SK-N-SH (cell line): ENCODE measurements at regions not wholly inside any gene's neighbourhood (a gene's known extent, or its start where the extent isn't known, plus 50 kb on each side); places are given as distances from the start of the nearest gene placed in this dataset.

Source experiments
- CTCF ChIA-PET: fragments of 300-600, 350-600 bp; formaldehyde crosslinking; extraction: SDS; loops from one replicate; lab custom pipeline; 2021; lab: Yijun Ruan, JAX
- POLR2A ChIA-PET: fragments of 350-600 bp; sonication (Branson Sonifier 250); formaldehyde crosslinking; extraction: SDS; loops from one replicate; lab custom pipeline; 2020; ENCODE audit warnings: antibody characterized with exemption, inconsistent platforms; lab: Yijun Ruan, JAX
- DNase-seq: peaks from one replicate; pipeline ENCODE4 v3.0.0; 2012
- H2AFZ ChIP-seq: fragments of 200-600 bp; sonication (generic); 2 replicates; pipeline ENCODE4 v1.8.1; 2016; ENCODE audit warnings: antibody characterized with exemption, mild to moderate bottlenecking, low read depth
- H3F3A ChIP-seq: fragments of 200-600 bp; sonication (generic); replicated peaks from 2 replicates; pipeline ENCODE3; 2016; ENCODE audit warnings: antibody characterized with exemption, mild to moderate bottlenecking; ENCODE audit not compliant: insufficient read depth
- H3K27ac ChIP-seq, 2 experiments: fragments of 200-500 bp in 1 of 2; fragments of 200-600 bp in 1 of 2; sonication (Bioruptor generic) in 1 of 2; sonication (generic), shearing (Covaris generic) in 1 of 2; 2 replicates each; pipeline versions ENCODE4 v1.5.1 to v1.6.1; 2014 to 2016; ENCODE audit warnings: low read depth in 2 of 2, inconsistent platforms in 1 of 2, low read length in 1 of 2, mild to moderate bottlenecking in 1 of 2, mixed read lengths in 1 of 2
- H3K27me3 ChIP-seq: fragments of 200-600 bp; sonication (generic), shearing (Covaris generic); 2 replicates; pipeline ENCODE4 v1.6.1; 2016; ENCODE audit warnings: mixed run types; ENCODE audit not compliant: insufficient read depth
- H3K36me3 ChIP-seq, 2 experiments: fragments of 200-500 bp in 1 of 2; fragments of 200-600 bp in 1 of 2; sonication (Bioruptor generic) in 1 of 2; sonication (generic) in 1 of 2; replicated peaks in 1 of 2; 2 replicates each; pipeline versions ENCODE3 to v1.5.1; 2014 to 2016; ENCODE audit warnings: low read length in 1 of 2, mild to moderate bottlenecking in 1 of 2; ENCODE audit not compliant: insufficient read depth in 2 of 2, control insufficient read depth in 1 of 2
- H3K4me1 ChIP-seq, 2 experiments: fragments of 200-500 bp in 1 of 2; fragments of 200-600 bp in 1 of 2; sonication (Bioruptor generic) in 1 of 2; sonication (generic), shearing (Covaris generic) in 1 of 2; 2 replicates each; pipeline versions ENCODE4 v1.5.1 to v1.6.1; 2014 to 2016; ENCODE audit warnings: low read depth in 1 of 2, low read length in 1 of 2, mixed run types in 1 of 2; ENCODE audit not compliant: insufficient read depth in 2 of 2, control insufficient read depth in 1 of 2
- H3K4me2 ChIP-seq: fragments of 200-600 bp; sonication (generic), shearing (Covaris generic); 2 replicates; pipeline ENCODE4 v1.6.1; 2017; ENCODE audit warnings: mixed run types
- H3K4me3 ChIP-seq, 2 experiments: fragments of 200-500 bp in 1 of 2; fragments of 200-600 bp in 1 of 2; sonication (Bioruptor generic) in 1 of 2; sonication (generic), shearing (Covaris generic) in 1 of 2; 2 replicates each; pipeline versions ENCODE4 v1.5.1 to v1.8.1; 2014 to 2016; ENCODE audit warnings: low read depth in 2 of 2, inconsistent platforms in 1 of 2, low read length in 1 of 2, mild to moderate bottlenecking in 1 of 2, mixed read lengths in 1 of 2, moderate library complexity in 1 of 2
- H3K79me2 ChIP-seq: fragments of 200-600 bp; sonication (generic); 2 replicates; pipeline ENCODE4 v1.8.1; 2017; ENCODE audit warnings: mild to moderate bottlenecking; ENCODE audit not compliant: insufficient read depth
- H3K9ac ChIP-seq: fragments of 200-600 bp; sonication (generic); 2 replicates; pipeline ENCODE4 v1.6.1; 2017; ENCODE audit warnings: mixed run types
- H3K9me2 ChIP-seq: fragments of 200-600 bp; sonication (generic); 2 replicates; pipeline ENCODE4 v1.6.1; 2017; ENCODE audit warnings: mixed run types
- H3K9me3 ChIP-seq: fragments of 200-600 bp; sonication (generic); 2 replicates; pipeline ENCODE4 v1.6.1; 2017; ENCODE audit warnings: mixed run types, mild to moderate bottlenecking, moderate library complexity
- H4K20me1 ChIP-seq: fragments of 200-600 bp; sonication (generic); 2 replicates; pipeline ENCODE4 v1.6.1; 2017; ENCODE audit warnings: mild to moderate bottlenecking, mixed run types; ENCODE audit not compliant: insufficient read depth
- CHD2 ChIP-seq: fragments of 150-350 bp; IDR thresholded peaks from 2 replicates; pipeline ENCODE4 v1.6.1; 2018; ENCODE audit warnings: low read length; ENCODE audit not compliant: partially characterized antibody
- ELF1 ChIP-seq: IDR thresholded peaks from 2 replicates; pipeline ENCODE4 v1.4.0; 2012
- FOSL2 ChIP-seq: IDR thresholded peaks from 2 replicates; pipeline ENCODE4 v1.4.0; 2012; ENCODE audit warnings: low read depth, mild to moderate bottlenecking, moderate library complexity, borderline replicate concordance
- GABPA ChIP-seq: IDR thresholded peaks from 2 replicates; pipeline ENCODE4 v1.4.0; 2012; ENCODE audit warnings: low read depth, mild to moderate bottlenecking
- MEF2A ChIP-seq: IDR thresholded peaks from 2 replicates; pipeline ENCODE4 v1.4.0; 2012; ENCODE audit warnings: low read depth, borderline replicate concordance
- MXI1 ChIP-seq: IDR thresholded peaks from 2 replicates; pipeline ENCODE4 v1.6.1; 2012; ENCODE audit warnings: mild to moderate bottlenecking, low read depth, low read length, improper control_type of control experiment
- NFIC ChIP-seq: IDR thresholded peaks from 2 replicates; pipeline ENCODE4 v1.4.0; 2012; ENCODE audit warnings: borderline replicate concordance
- NRF1 ChIP-seq: IDR thresholded peaks from 2 replicates; pipeline ENCODE4 v1.6.1; 2012; ENCODE audit warnings: low read depth, mild to moderate bottlenecking, low read length
- RAD21 ChIP-seq: IDR thresholded peaks from 2 replicates; pipeline ENCODE4 v1.6.1; 2012; ENCODE audit warnings: mild to moderate bottlenecking, low read length
- RFX5 ChIP-seq: IDR thresholded peaks from 2 replicates; pipeline ENCODE4 v1.6.1; 2012; ENCODE audit warnings: mild to moderate bottlenecking, improper control_type of control experiment, low read length
- RXRA ChIP-seq: IDR thresholded peaks from 2 replicates; pipeline ENCODE4 v1.4.0; 2012; ENCODE audit warnings: low read depth, mild to moderate bottlenecking, borderline replicate concordance
- SIN3A ChIP-seq: IDR thresholded peaks from 2 replicates; pipeline ENCODE4 v1.6.1; 2012; ENCODE audit warnings: low read depth, mild to moderate bottlenecking, low read length, moderate library complexity, borderline replicate concordance
- TCF12 ChIP-seq: IDR thresholded peaks from 2 replicates; pipeline ENCODE4 v1.4.0; 2012
- TEAD4 ChIP-seq: IDR thresholded peaks from 2 replicates; pipeline ENCODE4 v1.4.0; 2012; ENCODE audit warnings: mild to moderate bottlenecking, borderline replicate concordance; ENCODE audit not compliant: insufficient read depth
- YY1 ChIP-seq: IDR thresholded peaks from 2 replicates; pipeline ENCODE4 v1.4.0; 2012; ENCODE audit warnings: low read depth, mild to moderate bottlenecking
- WGBS: methylation state at CpG from one replicate; pipeline ENCODE4 v1.1.6; 2017; ENCODE audit warnings: low lambda C conversion rate; 5-methylcytosine and 5-hydroxymethylcytosine counted together
- TF ChIP-seq, protein P1 (sequence below): fragments of 150-350 bp; IDR thresholded peaks from 2 replicates; pipeline ENCODE4 v1.6.1; 2017; ENCODE audit warnings: antibody characterized with exemption, low read length, low read depth, borderline replicate concordance
- TF ChIP-seq, protein P2 (sequence below): fragments of 200-600 bp; sonication (generic); IDR thresholded peaks from 2 replicates; pipeline ENCODE4 v1.6.1; 2017; ENCODE audit warnings: antibody characterized with exemption, mild to moderate bottlenecking, moderate library complexity
- TF ChIP-seq, protein P3 (sequence below): IDR thresholded peaks from 2 replicates; pipeline ENCODE4; 2012
- TF ChIP-seq, protein P4 (sequence below): IDR thresholded peaks from 2 replicates; pipeline ENCODE4 v1.4.0; 2012; ENCODE audit warnings: low read depth, borderline replicate concordance
- TF ChIP-seq, protein P5 (sequence below): IDR thresholded peaks from 2 replicates; pipeline ENCODE4 v1.4.0; 2012; ENCODE audit warnings: low read depth

DNA sequence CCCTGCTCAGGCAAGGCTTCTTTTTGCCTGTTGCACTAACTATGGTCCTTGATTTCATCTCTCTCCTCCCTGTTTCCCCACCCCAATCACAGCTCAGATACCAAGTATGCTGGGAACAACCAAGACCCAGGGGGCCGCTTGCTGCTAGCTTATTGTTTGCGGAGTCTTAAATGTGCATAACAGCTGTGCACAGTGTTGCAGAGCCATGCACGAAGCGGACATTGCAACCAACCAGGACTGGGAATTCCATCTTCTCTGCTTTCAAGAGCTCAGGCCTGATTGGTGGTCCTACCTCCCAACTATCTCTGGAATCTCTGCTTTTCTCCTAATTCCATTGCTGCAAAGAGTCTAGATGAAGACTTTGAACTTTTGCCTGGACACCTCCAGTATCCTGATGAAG, 281.3 kb upstream of the TNRC6C start:
- no peak overlapping the region for H3K9ac ChIP-seq
- H3K4me1 ChIP-seq = peaks cover 0 to 11% of the 10 kb centered on the region in 2 experiments; a peak in 1 of 4 replicates
- POLR2A ChIA-PET = no interaction called here
- TF ChIP-seq GABPA (no peak), RAD21 (no peak), TEAD4 (no peak), NRF1 (no peak), CHD2 (no peak), ELF1 (no peak), RXRA (no peak), FOSL2 (no peak), NFIC (no peak), YY1 (no peak), TCF12 (no peak), MXI1 (no peak), RFX5 (no peak), SIN3A (no peak), MEF2A (no peak)
- TF ChIP-seq, protein P1, sequence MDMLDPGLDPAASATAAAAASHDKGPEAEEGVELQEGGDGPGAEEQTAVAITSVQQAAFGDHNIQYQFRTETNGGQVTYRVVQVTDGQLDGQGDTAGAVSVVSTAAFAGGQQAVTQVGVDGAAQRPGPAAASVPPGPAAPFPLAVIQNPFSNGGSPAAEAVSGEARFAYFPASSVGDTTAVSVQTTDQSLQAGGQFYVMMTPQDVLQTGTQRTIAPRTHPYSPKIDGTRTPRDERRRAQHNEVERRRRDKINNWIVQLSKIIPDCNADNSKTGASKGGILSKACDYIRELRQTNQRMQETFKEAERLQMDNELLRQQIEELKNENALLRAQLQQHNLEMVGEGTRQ = no peak
- TF ChIP-seq, protein P2, sequence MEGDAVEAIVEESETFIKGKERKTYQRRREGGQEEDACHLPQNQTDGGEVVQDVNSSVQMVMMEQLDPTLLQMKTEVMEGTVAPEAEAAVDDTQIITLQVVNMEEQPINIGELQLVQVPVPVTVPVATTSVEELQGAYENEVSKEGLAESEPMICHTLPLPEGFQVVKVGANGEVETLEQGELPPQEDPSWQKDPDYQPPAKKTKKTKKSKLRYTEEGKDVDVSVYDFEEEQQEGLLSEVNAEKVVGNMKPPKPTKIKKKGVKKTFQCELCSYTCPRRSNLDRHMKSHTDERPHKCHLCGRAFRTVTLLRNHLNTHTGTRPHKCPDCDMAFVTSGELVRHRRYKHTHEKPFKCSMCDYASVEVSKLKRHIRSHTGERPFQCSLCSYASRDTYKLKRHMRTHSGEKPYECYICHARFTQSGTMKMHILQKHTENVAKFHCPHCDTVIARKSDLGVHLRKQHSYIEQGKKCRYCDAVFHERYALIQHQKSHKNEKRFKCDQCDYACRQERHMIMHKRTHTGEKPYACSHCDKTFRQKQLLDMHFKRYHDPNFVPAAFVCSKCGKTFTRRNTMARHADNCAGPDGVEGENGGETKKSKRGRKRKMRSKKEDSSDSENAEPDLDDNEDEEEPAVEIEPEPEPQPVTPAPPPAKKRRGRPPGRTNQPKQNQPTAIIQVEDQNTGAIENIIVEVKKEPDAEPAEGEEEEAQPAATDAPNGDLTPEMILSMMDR = no peak
- TF ChIP-seq, protein P3, sequence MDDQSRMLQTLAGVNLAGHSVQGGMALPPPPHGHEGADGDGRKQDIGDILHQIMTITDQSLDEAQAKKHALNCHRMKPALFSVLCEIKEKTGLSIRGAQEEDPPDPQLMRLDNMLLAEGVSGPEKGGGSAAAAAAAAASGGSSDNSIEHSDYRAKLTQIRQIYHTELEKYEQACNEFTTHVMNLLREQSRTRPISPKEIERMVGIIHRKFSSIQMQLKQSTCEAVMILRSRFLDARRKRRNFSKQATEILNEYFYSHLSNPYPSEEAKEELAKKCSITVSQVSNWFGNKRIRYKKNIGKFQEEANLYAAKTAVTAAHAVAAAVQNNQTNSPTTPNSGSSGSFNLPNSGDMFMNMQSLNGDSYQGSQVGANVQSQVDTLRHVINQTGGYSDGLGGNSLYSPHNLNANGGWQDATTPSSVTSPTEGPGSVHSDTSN = no peak
- TF ChIP-seq, protein P4, sequence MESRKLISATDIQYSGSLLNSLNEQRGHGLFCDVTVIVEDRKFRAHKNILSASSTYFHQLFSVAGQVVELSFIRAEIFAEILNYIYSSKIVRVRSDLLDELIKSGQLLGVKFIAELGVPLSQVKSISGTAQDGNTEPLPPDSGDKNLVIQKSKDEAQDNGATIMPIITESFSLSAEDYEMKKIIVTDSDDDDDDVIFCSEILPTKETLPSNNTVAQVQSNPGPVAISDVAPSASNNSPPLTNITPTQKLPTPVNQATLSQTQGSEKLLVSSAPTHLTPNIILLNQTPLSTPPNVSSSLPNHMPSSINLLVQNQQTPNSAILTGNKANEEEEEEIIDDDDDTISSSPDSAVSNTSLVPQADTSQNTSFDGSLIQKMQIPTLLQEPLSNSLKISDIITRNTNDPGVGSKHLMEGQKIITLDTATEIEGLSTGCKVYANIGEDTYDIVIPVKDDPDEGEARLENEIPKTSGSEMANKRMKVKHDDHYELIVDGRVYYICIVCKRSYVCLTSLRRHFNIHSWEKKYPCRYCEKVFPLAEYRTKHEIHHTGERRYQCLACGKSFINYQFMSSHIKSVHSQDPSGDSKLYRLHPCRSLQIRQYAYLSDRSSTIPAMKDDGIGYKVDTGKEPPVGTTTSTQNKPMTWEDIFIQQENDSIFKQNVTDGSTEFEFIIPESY = no peak
- TF ChIP-seq, protein P5, sequence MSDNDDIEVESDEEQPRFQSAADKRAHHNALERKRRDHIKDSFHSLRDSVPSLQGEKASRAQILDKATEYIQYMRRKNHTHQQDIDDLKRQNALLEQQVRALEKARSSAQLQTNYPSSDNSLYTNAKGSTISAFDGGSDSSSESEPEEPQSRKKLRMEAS = no peak
- peaks cover 49% of the 10 kb centered on the region for H3K27me3 ChIP-seq
- no peak for DNase-seq
- H3K36me3 ChIP-seq = no peaks in the 10 kb centered on the region
- H4K20me1 ChIP-seq = no peaks in the 10 kb centered on the region
- 52% methylated on average over 4 of the region's 4 CpGs for WGBS
- no peak overlapping the region for H3K4me2 ChIP-seq
- no peak overlapping the region for H2AFZ ChIP-seq
- no peak overlapping the region for H3K4me3 ChIP-seq
- no peaks in the 10 kb centered on the region for H3K9me3 ChIP-seq
- no peaks in the 10 kb centered on the region for H3K79me2 ChIP-seq
- H3F3A ChIP-seq = no peaks in the 10 kb centered on the region
- CTCF ChIA-PET = interaction anchor here (0.5 to 1.0 kb wide), 2 partner anchors 43 to 336 kb away, joined by 3 to 4 read pairs; no protein-coding TSS in a partner anchor
- H3K9me2 ChIP-seq = no peaks in the 10 kb centered on the region
- no peak overlapping the region for H3K27ac ChIP-seq
